Loucy (cell line): ENCODE measurements at regions not wholly inside any gene's neighbourhood (a gene's known extent, or its start where the extent isn't known, plus 50 kb on each side); places are given as distances from the start of the nearest gene placed in this dataset.

Experiments used
- H2AFZ ChIP-seq: fragments of 200-600 bp; sonication (generic); 2 replicates; pipeline ENCODE4 v1.6.0; 2016; ENCODE audit warnings: antibody characterized with exemption, mild to moderate bottlenecking, low read length, moderate library complexity
- H3F3A ChIP-seq: fragments of 200-600 bp; 2 replicates; pipeline ENCODE4 v1.6.0; 2016; ENCODE audit warnings: antibody characterized with exemption, low read depth, mild to moderate bottlenecking
- H3K27me3 ChIP-seq: fragments of 200-600 bp; sonication (generic); 2 replicates; pipeline ENCODE4 v1.6.1; 2014; ENCODE audit warnings: low read length, mild to moderate bottlenecking; ENCODE audit not compliant: insufficient read depth, poor library complexity, severe bottlenecking
- H3K36me3 ChIP-seq: fragments of 200-600 bp; sonication (generic); 2 replicates; pipeline ENCODE4 v1.6.1; 2016; ENCODE audit warnings: low read length; ENCODE audit not compliant: insufficient read depth
- H3K4me1 ChIP-seq: fragments of 200-600 bp; sonication (generic); 2 replicates; pipeline ENCODE4 v1.5.1; 2014; ENCODE audit warnings: low read length, mild to moderate bottlenecking; ENCODE audit not compliant: insufficient read depth, poor library complexity, severe bottlenecking
- H3K4me2 ChIP-seq: fragments of 200-600 bp; sonication (generic); 2 replicates; pipeline ENCODE4 v1.6.0; 2014; ENCODE audit warnings: antibody characterized with exemption, low read length, low read depth, mild to moderate bottlenecking; ENCODE audit not compliant: poor library complexity, severe bottlenecking
- H3K4me3 ChIP-seq: fragments of 200-600 bp; sonication (generic); 2 replicates; pipeline ENCODE4 v1.5.1; 2014; ENCODE audit warnings: low read length, mild to moderate bottlenecking, mixed read lengths; ENCODE audit not compliant: poor library complexity, severe bottlenecking
- H3K79me2 ChIP-seq: fragments of 200-600 bp; sonication (generic); 2 replicates; pipeline ENCODE4 v1.6.1; 2014; ENCODE audit warnings: low read length; ENCODE audit not compliant: insufficient read depth
- H3K9ac ChIP-seq: fragments of 200-600 bp; sonication (generic); 2 replicates; pipeline ENCODE4 v1.6.0; 2014; ENCODE audit warnings: mild to moderate bottlenecking, low read depth, low read length, moderate library complexity; ENCODE audit not compliant: poor library complexity, severe bottlenecking
- H3K9me2 ChIP-seq: fragments of 200-600 bp; sonication (generic); replicated peaks from 2 replicates; pipeline ENCODE4 v1.6.1; 2016; ENCODE audit warnings: low read depth, low read length, mixed read lengths
- H3K9me3 ChIP-seq: fragments of 200-600 bp; sonication (generic); 2 replicates; pipeline ENCODE4 v1.6.1; 2014; ENCODE audit warnings: mild to moderate bottlenecking, antibody characterized with exemption, low read length, low read depth; ENCODE audit not compliant: insufficient read depth
- H4K20me1 ChIP-seq: fragments of 200-600 bp; sonication (generic); 2 replicates; pipeline ENCODE4 v1.6.0; 2014; ENCODE audit warnings: antibody characterized with exemption, low read length, mild to moderate bottlenecking; ENCODE audit not compliant: insufficient read depth, poor library complexity, severe bottlenecking
- EZH2phosphoT487 ChIP-seq: fragments of 200-600 bp; IDR thresholded peaks from 2 replicates; pipeline ENCODE4 v1.6.1; 2018; ENCODE audit warnings: antibody characterized with exemption, mild to moderate bottlenecking, moderate library complexity, borderline replicate concordance
- TF ChIP-seq, protein P1 (sequence below): fragments of 200-600 bp; sonication (generic); conservative IDR thresholded peaks from 2 replicates; pipeline ENCODE4 v1.5.1; 2014; ENCODE audit warnings: mild to moderate bottlenecking, antibody characterized with exemption, low read length

DNA sequence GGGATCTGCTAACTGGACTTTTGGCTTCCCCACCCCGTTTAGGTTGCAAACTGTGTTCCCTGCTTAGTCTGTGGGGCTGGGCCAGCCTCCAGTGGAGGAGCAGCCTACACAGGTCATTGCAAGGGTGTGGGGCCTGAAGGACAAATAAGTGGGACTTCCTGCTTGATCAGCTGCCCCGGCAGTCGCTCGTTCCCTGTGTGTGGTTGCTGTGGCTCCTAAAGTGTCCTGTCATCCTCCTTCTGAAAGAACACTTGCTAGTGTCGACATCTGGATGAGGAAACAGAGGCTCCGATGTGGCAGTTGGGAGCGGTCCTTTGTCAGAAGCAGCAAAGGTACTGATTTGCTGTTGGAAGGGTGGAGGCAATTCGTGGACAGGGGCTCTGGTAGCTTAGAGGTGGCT lies 88.9 kb upstream of the TBCA start:
- no peak overlapping the region for H2AFZ ChIP-seq
- H4K20me1 ChIP-seq, result no peaks in the 10 kb centered on the region
- TF ChIP-seq, protein P1, sequence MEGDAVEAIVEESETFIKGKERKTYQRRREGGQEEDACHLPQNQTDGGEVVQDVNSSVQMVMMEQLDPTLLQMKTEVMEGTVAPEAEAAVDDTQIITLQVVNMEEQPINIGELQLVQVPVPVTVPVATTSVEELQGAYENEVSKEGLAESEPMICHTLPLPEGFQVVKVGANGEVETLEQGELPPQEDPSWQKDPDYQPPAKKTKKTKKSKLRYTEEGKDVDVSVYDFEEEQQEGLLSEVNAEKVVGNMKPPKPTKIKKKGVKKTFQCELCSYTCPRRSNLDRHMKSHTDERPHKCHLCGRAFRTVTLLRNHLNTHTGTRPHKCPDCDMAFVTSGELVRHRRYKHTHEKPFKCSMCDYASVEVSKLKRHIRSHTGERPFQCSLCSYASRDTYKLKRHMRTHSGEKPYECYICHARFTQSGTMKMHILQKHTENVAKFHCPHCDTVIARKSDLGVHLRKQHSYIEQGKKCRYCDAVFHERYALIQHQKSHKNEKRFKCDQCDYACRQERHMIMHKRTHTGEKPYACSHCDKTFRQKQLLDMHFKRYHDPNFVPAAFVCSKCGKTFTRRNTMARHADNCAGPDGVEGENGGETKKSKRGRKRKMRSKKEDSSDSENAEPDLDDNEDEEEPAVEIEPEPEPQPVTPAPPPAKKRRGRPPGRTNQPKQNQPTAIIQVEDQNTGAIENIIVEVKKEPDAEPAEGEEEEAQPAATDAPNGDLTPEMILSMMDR, result no peak
- TF ChIP-seq EZH2phosphoT487, result no peak
- no peaks in the 10 kb centered on the region for H3K36me3 ChIP-seq
- H3K4me2 ChIP-seq, result no peak overlapping the region
- H3K4me1 ChIP-seq, result no peaks in the 10 kb centered on the region
- H3F3A ChIP-seq, result no peaks in the 10 kb centered on the region
- H3K9me3 ChIP-seq, result no peaks in the 10 kb centered on the region
- H3K9ac ChIP-seq, result no peak overlapping the region
- H3K27me3 ChIP-seq, result no peaks in the 10 kb centered on the region
- no peak overlapping the region for H3K4me3 ChIP-seq
- H3K79me2 ChIP-seq, result no peaks in the 10 kb centered on the region
- no peaks in the 10 kb centered on the region for H3K9me2 ChIP-seq

DNA sequence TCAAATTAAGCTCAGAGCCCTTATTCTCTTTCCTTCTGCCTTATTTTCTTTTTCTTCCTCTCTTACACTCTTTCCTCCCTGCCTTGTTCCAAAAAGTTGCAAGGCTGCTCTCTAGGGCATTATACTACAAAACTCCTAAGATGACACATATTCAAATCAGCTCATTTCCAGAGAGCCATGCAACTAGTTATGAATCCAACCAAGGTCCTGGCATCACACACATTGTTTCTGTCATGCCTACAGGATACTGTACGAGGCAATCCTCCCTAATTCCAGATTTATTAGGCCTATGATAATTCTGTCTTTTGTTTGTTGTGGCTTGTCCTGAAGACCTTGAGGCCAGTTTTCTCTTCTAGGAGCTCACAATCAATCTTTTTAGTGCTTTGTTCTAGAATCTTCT lies 87.0 kb upstream of the TBCA start:
- H3K9ac ChIP-seq, result no peak overlapping the region
- H3K4me3 ChIP-seq, result no peak overlapping the region
- no peaks in the 10 kb centered on the region for H3K4me1 ChIP-seq
- H2AFZ ChIP-seq, result no peak overlapping the region
- no peaks in the 10 kb centered on the region for H3F3A ChIP-seq
- TF ChIP-seq, protein P1, result no peak
- no peaks in the 10 kb centered on the region for H3K9me2 ChIP-seq
- H3K9me3 ChIP-seq, result no peaks in the 10 kb centered on the region
- no peaks in the 10 kb centered on the region for H3K27me3 ChIP-seq
- no peak overlapping the region for H3K4me2 ChIP-seq
- no peaks in the 10 kb centered on the region for H3K79me2 ChIP-seq
- no peaks in the 10 kb centered on the region for H4K20me1 ChIP-seq
- H3K36me3 ChIP-seq, result no peaks in the 10 kb centered on the region

DNA sequence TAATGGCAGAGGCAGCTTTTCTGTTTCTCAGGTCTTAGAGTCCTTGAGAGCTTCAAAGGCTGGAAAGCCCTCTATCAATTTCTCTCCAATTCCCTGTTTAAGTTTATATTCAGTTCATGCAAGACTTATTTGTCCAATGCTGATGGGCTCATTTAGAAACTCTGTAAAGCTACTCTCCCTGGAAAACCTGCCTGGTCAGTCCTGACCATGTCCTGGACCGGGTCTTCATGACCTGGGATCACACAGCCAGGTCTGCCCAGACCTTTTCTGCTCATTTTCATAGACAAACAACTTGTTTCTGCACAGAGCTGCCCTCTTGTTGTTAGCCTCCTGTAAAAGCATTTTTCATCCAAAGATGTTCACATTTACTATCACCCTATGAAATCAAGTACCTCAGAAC lies 85.4 kb upstream of the TBCA start:
- H3K9ac ChIP-seq, result no peak overlapping the region
- no peaks in the 10 kb centered on the region for H3K9me2 ChIP-seq
- H3K79me2 ChIP-seq, result no peaks in the 10 kb centered on the region
- no peaks in the 10 kb centered on the region for H3K36me3 ChIP-seq
- no peaks in the 10 kb centered on the region for H3K27me3 ChIP-seq
- H3K4me2 ChIP-seq, result no peak overlapping the region
- no peak for TF ChIP-seq EZH2phosphoT487
- TF ChIP-seq, protein P1, result no peak
- H3K4me3 ChIP-seq, result no peak overlapping the region
- no peaks in the 10 kb centered on the region for H3K9me3 ChIP-seq
- H4K20me1 ChIP-seq, result no peaks in the 10 kb centered on the region
- H2AFZ ChIP-seq, result no peak overlapping the region
- no peaks in the 10 kb centered on the region for H3F3A ChIP-seq
- H3K4me1 ChIP-seq, result no peaks in the 10 kb centered on the region
